HuH-7.5 (cell line): ENCODE measurements at regions not wholly inside any gene's neighbourhood (a gene's known extent, or its start where the extent isn't known, plus 50 kb on each side); places are given as distances from the start of the nearest gene placed in this dataset.

ENCODE experiments used
- DNase-seq: peaks from one replicate; pipeline ENCODE4 v3.0.0; 2011; ENCODE audit warnings: low spot score

DNA sequence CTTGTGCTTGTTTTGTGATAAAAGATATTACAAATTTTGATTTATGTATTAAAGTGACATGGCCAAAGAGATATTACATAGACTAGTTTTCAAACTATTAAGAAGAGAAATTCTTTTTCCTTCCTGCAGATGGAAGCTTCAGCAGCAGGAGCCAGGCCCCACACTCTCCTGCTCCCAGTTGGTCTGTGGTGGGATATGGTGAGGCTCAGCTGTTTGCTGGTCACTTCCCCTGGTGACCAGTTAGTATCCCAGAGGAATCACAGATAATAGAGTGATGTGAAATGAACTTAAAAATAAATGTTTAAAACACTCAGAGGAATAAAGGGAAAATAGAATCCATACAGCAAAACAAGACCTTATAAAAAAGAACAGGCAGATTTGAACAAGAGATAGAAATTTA, 154.7 kb downstream of the KTN1 start:
- no peak for DNase-seq

DNA sequence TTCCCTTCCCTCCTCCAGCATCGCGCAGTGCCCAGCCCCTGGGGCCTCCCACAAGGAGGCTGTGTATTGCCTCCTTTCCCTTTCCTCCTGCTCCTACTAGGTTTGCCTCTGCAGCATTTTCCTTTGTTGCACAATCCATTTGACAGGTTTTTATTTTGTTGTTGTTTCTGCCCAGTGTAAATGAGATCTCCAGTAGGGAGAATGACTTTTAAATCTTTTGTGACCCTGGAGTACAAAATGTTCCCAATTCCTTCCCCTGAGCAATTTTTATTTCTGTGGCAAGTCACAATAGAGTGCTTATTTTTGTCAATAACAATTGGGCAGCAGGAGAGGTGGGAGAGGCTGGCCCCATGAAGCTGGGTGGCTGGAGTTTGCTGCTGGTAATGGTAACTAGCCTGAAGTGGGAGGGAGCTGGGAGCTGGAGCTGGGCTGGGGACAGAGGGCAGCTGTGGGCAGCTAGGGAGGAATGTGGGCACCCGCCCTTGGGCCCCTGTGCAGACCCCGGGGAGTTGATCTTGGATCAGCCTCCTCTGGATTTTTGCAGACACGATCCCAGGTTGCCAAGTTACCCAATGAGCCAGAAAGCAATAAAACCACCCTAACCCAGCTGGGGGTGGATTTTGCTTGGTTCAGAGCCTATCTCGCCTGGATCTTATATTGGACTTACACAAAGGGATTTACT, 160.1 kb downstream of the KTN1 start:
- no peak for DNase-seq

DNA sequence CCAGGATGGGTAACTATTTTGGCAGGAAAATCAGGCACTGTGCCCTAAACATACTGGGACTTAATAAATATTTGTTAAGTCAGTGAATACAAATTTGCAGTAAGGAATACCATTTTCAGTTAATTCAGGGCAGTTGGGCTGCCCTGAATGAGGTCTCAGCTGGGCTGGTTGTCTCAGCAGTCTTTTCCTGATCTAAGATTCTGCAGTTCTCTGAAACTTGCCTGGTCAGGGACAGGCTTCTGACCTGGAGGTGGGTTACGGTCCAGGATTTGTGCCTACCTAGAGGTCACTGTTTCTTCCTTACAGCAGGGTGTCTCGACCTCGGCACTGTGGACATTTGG, 160.6 kb downstream of the KTN1 start:
- no peak for DNase-seq

DNA sequence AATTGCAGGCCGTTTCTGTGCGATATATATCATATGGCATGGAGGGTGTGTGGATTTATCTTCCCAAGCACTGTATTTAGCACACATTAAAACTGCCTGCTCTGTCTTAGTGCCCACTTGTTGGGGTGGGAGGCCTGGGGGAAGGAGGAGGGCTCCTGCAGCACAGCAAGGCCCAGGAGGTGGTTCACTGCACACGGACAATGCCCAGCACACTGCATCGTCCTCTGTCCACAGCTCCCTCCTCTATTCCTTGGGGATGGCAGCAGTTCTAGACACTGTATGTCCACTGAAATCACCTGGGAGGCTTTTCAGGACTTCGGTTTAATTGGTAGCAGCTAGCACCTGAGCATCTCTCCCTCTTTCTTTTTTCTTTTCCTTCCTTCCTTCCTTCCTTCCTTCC, 161.2 kb downstream of the KTN1 start:
- no peak for DNase-seq

DNA sequence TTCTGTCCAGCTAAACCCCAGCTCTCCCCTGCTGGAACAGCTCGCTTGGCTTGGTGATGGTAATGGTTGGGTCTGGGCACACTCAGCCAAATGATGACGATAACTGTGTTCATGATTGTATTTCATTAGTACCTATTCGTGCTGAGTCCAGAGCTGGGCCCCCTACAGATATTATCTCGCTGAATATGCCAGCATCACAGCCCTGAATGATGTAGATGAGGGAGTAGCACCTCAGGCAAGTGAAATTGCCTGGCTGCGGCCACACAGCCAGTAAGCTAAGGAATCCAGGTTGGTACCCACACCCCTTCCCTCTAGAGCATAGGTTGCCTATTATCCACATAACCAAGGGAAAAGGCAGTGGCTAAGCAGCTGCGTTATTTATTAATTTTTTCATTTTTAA, 163.5 kb downstream of the KTN1 start:
- DNase-seq = no peak

DNA sequence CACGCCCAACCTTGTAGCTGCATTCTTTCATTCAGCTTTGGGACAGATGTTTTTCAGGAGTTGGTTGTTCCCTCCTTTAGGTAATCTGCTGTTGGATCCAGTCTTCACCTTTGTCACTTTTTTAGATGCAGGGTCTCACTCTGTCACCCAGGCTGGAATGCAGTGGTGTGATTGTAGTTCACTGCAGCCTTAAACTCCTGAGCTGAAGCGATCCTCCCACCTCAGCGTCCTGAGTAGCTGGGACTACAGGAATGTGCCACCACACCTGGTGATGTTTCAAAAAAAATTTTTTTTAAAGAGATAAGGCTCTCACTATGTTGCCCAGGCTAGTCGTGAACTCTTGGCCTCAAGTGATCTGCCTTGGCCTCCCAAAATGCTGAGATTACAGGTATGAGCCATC, 164.3 kb downstream of the KTN1 start:
- no peak for DNase-seq

DNA sequence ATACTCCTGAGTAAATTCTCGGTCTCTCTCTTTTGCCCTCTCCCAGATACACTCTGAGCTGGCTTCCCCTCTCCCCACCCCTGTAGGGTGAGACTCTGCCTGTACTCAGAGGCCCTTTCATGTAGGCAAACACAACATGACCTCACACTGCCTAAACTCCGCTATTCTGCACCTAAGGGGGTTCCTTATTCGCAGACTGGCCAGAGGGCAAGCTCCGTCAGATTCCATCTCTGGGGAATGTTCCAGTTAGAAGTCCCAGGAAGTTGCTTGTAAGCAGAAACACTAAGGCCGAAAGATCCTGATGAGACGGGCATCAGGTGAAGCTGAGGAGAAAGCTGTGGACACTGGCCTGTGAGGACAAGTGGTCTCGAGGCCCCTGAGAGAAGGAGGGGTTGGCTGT, 165.9 kb downstream of the KTN1 start:
- DNase-seq = no peak

DNA sequence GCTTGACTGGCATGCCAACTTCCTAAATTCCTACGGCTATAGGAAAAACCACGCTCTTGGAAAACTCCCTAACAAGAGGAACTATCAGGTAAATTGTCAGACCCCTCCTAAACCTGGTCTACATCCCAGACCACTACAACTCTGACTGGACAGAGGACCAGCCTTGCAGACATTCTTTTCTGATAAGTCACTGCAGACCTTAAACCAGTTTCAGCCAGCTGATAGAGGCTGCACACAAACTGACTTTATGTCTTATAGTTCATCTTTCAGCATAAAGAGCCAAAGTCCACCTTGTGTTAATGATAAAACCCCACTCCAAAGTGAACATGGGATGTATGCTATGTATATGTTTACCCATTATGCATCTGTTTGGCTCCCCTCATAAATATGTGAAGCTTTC, 166.6 kb downstream of the KTN1 start:
- DNase-seq = no peak

DNA sequence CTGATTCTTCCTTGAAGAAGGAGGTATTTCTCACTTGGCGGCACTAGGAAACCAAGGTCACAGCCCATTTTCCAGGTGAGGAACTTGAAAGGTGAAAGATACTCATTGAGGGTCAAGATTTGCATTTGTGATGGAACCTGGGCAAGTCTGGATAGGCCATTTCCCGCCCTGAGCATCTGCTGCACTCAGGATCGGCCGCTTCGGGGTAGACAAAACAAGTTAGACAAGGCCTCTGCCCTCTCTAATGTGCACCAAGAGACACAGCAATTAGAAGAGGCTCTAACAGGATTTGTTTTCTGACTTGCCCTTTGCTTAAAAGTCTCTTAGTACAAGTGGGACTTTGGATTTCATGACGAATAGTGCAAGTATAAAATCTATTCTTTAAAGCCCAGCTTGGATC, 167.2 kb downstream of the KTN1 start:
- DNase-seq = no peak

DNA sequence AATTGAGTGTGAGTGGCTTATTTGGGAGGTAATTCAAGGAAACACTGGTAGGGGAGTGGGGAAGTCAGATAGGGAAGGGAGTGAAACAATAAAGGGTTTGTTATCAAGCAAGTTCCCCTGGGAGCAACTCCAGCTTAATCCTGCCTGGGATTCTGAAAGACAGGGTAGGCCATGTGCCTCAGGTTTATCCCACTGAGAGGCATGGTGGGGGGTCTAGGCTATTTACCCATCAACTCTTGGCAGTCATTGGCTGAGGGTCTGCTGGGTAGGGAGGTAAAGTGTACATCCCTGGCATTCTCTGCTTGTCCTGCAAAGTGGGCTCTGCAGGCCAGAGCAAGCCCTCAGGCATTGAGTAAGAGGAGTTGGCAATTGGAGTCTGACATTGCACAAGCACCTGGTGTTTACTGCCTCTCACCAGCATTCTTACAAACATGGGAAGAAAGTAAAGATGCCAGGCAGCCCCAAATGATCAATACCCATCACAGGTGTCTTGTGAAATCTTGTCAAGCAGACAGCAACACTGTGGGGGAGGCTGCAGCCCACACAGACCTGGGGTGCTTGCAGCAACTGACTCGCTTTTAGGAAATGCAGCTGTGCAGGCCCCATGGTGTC, 169.3 kb downstream of the KTN1 start:
- DNase-seq = no peak

DNA sequence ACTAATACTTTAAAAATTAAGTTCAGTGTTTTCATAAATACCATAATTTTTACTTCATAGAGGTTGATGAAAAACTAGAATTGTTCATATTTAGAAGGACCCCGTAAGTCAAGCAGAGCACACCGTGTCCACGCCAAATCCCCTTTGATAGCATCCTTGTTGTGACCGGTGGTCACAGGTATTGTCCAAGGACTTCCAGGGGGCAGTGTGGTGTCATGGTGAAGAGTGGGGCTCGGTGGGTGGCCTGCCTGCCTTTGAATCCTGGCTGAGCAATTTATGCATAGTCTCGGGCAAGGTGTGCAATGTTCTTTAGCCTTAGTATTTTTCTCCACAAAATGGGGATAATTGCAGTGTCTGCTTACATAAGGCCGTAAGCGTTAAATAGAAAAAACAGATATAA, 169.9 kb downstream of the KTN1 start:
- DNase-seq = no peak

DNA sequence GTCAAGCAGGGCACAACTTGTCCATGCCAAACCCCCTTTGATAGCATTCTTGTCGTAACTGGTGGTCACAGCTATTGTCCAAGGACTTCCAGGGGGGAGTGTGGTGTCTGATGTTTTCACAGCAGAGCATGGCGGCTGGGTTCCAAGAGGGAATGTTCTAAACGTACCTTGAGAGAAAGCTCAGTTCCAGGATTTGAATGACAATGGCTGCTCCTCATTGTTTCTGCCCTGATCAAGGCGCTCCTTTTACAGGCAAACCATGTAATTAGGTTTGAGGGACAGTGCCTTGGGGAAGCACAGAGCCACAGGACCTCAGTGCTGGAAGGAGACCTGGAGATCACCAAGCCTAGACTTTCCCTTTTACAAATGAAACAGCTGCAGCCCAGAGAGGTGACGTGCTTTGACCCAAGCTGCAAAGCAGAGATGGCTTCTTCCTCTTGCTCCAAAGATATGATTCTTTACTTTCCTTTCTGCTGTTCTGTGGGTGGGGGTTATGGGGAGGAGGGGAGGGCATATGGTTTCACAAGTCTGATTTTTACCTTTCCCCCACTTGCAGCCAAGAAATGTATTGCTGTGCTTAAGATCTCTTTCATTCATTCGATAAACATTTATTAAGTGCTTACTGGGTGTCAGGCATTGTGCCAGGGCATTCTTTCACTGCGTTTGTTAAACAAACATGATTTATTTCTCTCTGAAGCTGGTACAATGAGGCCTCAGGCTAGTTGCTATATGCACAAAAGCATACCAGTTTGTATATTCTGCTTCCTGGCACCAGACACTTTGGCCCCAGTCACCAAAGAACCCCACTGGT, 172.8 kb downstream of the KTN1 start:
- DNase-seq = no peak

DNA sequence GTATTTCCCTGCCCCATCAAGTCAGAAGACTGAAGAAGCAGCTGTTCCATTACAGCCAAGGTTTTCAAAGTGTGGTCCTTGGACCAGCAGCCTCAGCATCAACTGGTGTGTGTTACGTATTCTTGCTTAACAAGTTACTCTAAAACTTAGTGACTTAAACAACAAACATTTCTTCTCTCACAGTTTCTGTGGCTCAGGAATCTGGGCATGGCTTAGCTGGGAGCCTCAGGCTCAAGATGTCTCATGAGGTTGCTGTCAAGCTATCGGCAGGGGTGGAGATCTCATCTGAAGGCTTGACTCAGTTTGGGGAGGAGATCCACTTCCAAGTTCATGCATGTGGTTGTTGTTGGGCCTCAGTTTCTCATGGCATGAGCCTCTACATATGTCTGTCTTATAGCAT, 174.5 kb downstream of the KTN1 start:
- no peak for DNase-seq

DNA sequence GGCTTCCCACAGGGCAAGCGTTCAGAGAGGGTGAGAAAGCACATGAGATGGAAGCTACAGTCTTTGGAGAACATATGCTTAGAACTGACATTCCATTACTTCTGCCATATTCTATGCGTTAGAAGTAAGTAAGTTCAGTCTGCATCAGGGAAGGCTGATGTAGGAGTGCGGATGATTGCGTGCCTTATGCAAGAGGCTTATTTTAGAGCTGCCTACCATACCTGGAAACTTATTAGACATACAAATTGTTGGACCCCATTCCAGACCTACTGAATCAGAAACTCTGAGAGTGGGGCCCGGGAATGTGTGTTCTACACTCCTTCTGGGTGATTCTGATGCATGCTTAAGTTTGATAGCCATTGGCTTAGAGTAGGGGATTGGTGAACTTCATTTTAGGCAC, 174.9 kb downstream of the KTN1 start:
- DNase-seq = no peak

DNA sequence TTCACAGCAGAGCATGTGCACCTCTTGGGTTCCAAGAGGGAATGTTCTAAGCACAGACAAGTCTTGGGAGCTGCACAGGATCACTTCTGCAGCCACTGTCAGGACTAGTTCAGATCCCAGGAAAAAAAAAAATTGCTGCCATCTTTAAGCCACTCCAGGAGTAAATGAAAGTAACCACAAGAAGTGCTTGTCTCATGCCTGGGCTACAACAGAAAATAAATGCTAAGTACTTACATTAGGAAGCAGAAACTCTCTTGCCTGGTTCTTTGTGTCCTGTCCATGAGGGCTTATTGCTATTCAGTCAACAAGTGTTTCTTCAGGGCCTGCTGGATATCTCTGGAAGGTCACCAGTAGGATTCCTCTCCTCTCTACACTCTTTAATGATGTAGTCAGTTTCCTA, 176.1 kb downstream of the KTN1 start:
- no peak for DNase-seq

DNA sequence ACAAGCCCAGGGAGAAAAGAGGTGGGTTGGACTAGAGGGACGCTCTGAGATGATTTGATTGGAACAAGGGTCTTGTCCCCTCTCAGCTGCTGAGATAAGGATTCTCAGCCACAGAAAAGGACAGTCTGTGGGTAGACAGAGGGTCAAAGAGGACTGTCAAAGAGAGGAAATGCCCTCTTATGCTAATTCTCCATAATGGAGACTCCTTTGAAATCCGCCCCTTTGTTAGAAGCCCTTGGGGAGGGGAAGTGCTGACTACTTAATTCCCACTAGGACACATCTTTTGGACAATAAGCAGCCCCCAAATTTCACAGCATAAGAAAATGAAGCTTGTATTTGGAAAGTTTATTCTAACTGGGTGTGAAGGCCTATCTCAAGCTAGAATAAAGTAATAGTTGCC, 176.6 kb downstream of the KTN1 start:
- no peak for DNase-seq

DNA sequence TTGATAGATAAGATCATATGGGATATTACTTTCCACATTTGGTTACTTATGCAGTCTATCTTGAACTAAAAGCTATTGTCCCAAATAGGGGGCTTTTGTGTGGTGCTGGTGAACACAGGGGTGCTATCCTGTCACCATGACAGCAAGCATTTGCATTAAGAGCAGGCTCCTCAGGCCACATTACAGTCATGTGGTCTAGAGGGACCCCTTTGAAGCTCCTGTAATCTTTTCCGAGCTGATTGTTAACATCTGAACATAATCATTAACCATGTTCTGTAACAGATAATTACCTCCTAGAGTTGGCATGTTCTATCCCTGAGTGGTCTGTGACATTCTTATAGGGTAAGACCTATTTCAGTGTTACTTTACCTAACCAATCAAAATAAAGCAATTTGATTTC, 178.8 kb downstream of the KTN1 start:
- no peak for DNase-seq

DNA sequence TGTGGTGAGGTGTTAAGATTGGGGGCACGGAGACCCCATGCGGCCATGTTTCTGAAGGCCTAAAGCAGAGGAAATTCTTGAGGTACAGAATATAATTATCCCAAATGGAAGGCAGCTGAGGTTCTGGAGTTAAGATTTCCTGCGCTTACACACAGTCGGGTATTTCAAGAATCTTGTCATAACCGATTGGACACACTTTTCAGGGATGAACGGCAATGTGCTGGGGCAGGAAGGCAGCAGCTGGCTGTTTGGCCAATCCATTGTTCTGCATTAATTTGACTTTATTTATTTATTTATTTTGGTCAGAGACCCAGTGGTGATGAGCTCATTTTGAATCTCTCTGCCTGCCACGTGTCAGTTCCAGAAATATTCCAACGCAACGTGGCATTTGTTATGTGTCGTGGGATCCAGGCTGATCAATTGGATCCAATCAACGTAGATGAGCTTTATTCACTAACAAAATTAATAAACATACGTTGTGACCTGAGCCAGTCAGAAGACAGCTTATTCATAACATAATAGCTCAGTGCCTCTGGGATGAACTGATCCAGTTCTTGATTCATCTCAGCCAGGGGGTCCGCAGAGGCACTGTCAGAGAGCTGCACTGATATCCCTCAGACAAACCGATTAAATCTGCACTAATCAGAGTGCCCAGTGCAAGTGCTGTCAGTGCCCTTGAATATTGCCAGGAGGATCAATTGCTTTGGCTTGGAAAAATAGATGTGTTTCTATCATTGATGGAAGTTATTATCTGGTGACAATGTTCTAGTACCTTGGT, 181.0 kb downstream of the KTN1 start:
- no peak for DNase-seq

DNA sequence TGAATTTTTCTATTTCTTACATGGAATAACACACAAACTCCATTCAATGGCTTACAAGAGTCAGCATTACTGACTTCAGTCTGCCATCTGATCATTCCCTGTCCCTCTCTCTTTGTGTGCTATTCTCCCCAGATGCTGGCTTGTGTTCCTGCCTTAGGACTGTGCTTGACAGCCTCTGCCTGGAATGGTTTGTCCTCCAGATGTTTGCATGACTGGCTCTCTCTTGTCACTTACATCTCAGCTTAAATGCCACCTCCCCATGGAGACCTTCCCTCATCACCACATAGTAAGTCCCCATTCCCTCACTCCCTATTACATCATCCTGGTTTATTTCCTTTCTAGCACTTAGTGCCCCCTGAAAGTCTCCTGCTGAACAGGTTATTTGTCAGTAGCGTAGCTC, 181.6 kb downstream of the KTN1 start:
- DNase-seq = no peak

DNA sequence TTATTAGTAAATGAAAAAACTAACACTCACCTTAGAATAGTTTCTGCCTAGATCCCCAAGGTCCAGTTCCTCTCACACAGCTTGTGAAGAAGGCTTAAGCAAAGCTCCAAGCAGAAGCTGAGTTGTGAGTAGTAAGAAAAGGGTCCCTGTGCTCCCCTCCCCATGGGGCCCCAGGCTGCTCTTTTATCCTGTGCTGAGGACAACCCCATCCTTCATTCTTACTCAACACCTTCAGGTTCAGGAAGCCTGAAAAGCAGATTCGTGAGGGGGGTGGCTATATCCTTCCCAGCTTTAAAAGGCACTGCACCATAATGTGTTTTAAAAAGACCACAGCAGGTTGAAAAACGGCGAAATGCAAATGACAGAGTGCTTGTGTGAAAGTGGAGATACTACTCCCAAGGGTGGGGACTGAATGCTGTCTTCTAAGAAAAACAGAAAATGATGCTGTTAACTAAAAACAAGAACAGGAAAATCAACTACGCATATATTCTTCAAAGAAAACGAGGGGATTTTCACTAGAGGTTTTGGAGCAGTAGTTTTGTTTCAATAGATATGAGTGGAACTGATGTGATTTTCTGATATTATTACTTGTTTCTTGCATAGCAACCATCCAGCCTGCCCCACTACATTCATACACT, 182.7 kb downstream of the KTN1 start:
- no peak for DNase-seq

DNA sequence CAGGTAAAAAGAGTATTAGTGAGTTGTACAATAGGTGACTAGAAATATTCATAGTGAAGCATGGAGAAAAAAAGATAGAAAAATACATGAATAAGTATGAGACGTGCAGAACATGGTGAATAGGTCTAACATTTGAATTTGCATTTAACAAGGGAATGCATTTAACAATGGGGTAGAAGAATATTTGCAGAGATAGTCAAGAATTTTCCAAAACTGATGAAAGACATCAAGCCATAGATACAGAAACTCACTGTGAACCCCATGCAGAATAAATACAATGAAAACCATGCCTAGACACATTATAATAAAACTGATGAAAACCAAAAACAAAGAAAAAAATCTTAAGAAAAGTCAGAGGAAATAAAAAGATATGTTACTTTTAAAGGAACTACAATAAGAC, 184.8 kb downstream of the KTN1 start:
- DNase-seq = no peak

DNA sequence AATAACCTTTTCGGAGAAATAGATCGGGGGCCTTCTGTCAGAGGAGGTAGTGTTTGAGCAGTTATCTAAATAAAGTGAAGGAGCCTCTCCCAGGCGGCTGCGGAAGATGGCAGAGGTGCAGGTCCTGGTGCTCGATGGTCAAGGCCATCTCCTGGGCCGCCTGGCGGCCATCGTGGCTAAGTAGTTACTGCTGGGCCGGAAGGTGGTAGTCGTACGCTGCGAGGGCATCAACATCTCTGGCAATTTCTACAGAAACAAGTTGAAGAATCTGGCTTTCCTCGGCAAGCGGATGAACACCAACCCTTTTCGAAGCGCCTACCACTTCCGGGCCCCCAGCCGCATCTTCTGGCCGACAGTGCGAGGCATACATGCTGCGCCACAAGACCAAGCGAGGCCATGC, 186.1 kb downstream of the KTN1 start:
- no peak for DNase-seq
